OCI-LY3 (cell line): ENCODE measurements at regions not wholly inside any gene's neighbourhood (a gene's known extent, or its start where the extent isn't known, plus 50 kb on each side); places are given as distances from the start of the nearest gene placed in this dataset.

Experiments
- EZH2phosphoT487 ChIP-seq: fragments of 200-600 bp; shearing (Covaris generic); IDR thresholded peaks from 2 replicates; pipeline ENCODE4 v1.6.1; 2018; ENCODE audit warnings: antibody characterized with exemption, mixed run types, low read depth
- TF ChIP-seq, protein P1 (sequence below): fragments of 200-600, 300-600 bp; sonication (generic); IDR thresholded peaks from 2 replicates; pipeline ENCODE4 v1.5.1; 2014; ENCODE audit warnings: antibody characterized with exemption, low read length, low read depth

DNA sequence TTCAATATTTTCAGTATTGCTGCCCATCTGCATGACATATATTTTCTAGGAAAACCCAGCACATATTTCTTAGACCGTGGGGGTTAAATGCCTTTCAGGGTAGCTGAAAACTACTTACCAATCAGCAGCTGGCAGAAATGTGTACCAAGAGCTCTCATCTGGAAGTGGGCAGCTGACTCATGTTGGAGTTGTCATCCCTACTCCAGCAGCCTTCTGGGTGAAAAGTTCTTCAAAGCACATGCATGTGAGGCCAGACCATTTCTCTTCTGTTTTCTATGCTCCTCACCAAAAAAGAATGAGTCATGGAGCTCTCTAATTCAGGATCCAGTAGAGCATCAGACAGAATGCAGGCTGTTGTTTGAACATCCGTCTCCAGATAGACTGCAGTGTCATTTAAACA is 135.5 kb downstream of the PAX1 start:
- TF ChIP-seq, protein P1, sequence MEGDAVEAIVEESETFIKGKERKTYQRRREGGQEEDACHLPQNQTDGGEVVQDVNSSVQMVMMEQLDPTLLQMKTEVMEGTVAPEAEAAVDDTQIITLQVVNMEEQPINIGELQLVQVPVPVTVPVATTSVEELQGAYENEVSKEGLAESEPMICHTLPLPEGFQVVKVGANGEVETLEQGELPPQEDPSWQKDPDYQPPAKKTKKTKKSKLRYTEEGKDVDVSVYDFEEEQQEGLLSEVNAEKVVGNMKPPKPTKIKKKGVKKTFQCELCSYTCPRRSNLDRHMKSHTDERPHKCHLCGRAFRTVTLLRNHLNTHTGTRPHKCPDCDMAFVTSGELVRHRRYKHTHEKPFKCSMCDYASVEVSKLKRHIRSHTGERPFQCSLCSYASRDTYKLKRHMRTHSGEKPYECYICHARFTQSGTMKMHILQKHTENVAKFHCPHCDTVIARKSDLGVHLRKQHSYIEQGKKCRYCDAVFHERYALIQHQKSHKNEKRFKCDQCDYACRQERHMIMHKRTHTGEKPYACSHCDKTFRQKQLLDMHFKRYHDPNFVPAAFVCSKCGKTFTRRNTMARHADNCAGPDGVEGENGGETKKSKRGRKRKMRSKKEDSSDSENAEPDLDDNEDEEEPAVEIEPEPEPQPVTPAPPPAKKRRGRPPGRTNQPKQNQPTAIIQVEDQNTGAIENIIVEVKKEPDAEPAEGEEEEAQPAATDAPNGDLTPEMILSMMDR, result no peak
- TF ChIP-seq EZH2phosphoT487, result no peak
